GM12874 (cell line): ENCODE measurements at regions not wholly inside any gene's neighbourhood (a gene's known extent, or its start where the extent isn't known, plus 50 kb on each side); places are given as distances from the start of the nearest gene placed in this dataset.

Source experiments
- CTCF ChIP-seq: IDR thresholded peaks from 2 replicates; pipeline ENCODE4 v1.5.1; 2011; ENCODE audit warnings: low read depth, mild to moderate bottlenecking, control low read depth, low read length, moderate library complexity; ENCODE audit not compliant: insufficient read depth

- no peak for TF ChIP-seq CTCF
Measured at GRCh38 chr1:191839891-191840290, 318.4 kb upstream of the RGS18 start.

DNA sequence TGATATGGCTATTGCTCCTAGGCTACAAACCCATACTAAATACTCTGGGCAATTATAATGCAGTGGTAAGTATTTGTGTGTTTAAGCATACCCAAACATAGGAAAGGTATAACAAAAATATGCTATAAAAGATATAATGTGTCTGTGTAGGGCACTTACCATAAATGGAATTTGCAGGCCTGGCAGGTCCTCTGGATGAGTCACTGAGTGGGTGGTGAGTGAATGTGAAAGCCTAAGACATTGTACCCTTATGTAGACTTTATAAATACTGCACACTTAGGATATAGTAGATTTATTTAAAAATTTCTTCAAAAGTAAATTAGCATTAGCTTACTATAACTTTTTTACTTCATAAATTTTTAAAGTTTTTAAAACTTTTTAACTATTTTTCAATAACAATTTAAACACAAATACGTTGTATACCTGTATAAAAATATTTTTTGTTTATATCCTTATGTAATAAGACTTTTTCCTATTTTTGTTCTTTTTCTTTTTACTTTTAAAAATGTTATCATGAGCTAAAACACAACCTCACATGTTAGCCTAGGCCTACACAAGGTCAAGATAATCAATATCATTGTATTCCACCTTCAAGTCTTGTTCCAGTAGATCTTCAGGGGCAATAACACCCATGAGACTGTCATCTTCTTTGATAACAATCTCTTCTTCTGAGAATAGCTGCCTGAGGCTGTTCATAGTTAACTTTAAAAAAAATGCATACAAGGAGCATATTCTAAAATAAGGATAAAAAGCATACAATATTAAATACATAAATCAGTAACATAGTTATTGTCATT, 306.3 kb upstream of the RGS18 start:
- no peak for TF ChIP-seq CTCF

DNA sequence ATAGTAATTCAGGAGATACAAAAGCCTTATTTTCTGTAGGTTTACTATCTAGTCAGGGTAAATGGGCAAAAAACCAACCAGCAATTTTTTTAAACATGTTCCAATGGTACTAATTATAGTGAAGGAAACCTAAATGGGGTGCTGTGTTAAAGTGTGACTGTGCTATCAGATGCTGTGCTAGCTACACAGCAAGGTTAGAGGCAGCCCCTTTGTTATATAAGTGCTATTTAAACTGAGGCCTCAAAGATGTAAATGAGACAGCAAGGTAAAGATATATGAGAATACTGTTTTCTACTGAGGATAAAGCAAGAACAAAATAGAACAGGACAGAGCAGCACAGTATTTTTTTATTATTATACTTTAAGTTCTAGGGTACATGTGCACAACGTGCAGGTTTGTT, 305.4 kb upstream of the RGS18 start:
- TF ChIP-seq CTCF: no peak

- TF ChIP-seq CTCF: no peak
Measured at GRCh38 chr1:191857600-191857999, 300.7 kb upstream of the RGS18 start.

DNA sequence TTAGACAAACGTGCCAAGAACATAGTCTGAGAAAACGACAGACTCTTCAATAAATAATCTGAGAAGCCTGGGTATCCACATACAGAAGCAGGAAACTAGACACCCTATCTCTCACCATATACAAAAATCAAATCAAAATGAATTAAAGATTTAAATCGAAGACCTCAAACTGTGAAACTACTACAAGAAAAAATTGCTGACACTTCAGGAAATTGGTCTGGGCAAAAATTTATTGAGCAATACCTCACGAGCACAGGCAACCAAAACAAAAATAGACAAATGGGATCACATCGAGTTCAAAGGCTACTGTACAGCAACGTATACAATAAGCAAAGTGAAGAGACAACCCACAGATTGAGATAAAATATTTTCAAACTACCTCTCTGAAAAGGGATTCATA, 292.8 kb upstream of the RGS18 start:
- TF ChIP-seq CTCF: no peak

GRCh38 chr1:191866155-191866554, 292.1 kb upstream of the RGS18 start:
- TF ChIP-seq CTCF: no peak

DNA sequence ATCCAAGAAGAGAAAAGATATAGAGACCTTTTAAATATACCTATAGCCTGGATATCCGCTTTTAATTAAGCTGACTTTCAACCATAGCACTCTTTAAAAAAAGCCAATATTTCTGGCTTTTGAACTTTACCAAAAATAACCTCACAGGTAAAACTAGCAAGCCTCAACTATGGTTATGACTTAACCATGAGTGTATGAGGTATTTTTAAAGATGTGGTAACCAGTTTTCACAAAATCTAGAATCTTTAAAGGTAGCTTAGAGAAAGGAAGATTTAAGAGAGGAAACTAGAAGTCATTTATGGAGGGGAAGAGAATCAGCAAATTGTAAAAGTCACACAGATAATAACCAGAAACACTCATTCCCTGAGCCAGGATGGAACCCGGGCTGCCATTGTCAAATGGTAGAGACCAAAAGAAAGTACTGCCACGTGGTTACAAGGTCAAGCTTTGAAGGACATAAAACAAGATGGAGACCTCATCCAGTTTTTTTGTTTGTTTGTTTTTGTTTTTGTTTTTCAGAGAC, 288.4 kb upstream of the RGS18 start:
- TF ChIP-seq CTCF: no peak
